HL-60 (cell line): ENCODE measurements at regions not wholly inside any gene's neighbourhood (a gene's known extent, or its start where the extent isn't known, plus 50 kb on each side); places are given as distances from the start of the nearest gene placed in this dataset.

Source experiments
- DNase-seq, 2 experiments: peaks; one replicate each; pipeline ENCODE4 v3.0.0-alpha.2; 2010 to 2020; ENCODE audit warnings: low read depth in 1 of 2, low spot score in 1 of 2
- H3K27ac ChIP-seq: fragments of 250-450 bp; sonication (Bioruptor Pico); replicated peaks from 2 replicates; pipeline ENCODE4 v1.5.1; 2020; ENCODE audit warnings: mild to moderate bottlenecking, moderate library complexity
- H3K27me3 ChIP-seq: fragments of 250-450 bp; sonication (Bioruptor Pico); 2 replicates; pipeline ENCODE4 v1.5.1; 2021; ENCODE audit warnings: mild to moderate bottlenecking, moderate library complexity; ENCODE audit not compliant: insufficient read depth, poor library complexity, severe bottlenecking
- H3K4me3 ChIP-seq: replicated peaks from 2 replicates; pipeline ENCODE4 v1.5.1; 2011; ENCODE audit warnings: mild to moderate bottlenecking, control low read depth, low read length; ENCODE audit not compliant: insufficient read depth
- CTCF ChIP-seq: IDR thresholded peaks from one replicate; pipeline ENCODE4 v1.5.1; 2011; ENCODE audit warnings: low read length, control low read depth, inconsistent platforms; ENCODE audit not compliant: insufficient read depth
- GABPA ChIP-seq: IDR thresholded peaks from 2 replicates; pipeline ENCODE4 v1.6.1; 2012; ENCODE audit warnings: low read depth
- POLR2AphosphoS5 ChIP-seq: IDR thresholded peaks from 2 replicates; pipeline ENCODE4 v1.6.1; 2012; ENCODE audit warnings: low read depth
- REST ChIP-seq: IDR thresholded peaks from 2 replicates; pipeline ENCODE4 v1.6.1; 2012; ENCODE audit warnings: low read depth; ENCODE audit not compliant: insufficient replicate concordance
- SPI1 ChIP-seq: IDR thresholded peaks from 2 replicates; pipeline ENCODE4 v1.6.1; 2012; ENCODE audit warnings: low read depth, mild to moderate bottlenecking, borderline replicate concordance

- Histone ChIP-seq H3K27me3 (no peaks in the 10 kb centered on the region), H3K4me3 (no peak overlapping the region), H3K27ac (no peak overlapping the region)
- DNase-seq = no peak
- TF ChIP-seq CTCF = no peak
- no peak for TF ChIP-seq REST
- no peak for TF ChIP-seq POLR2AphosphoS5
- no peak for TF ChIP-seq GABPA
- TF ChIP-seq SPI1 = no peak
Measured at GRCh38 chr20:56996533-56996932, 269.9 kb downstream of the BMP7 start.

GRCh38 chr20:56998438-56998837 lies 268.0 kb downstream of the BMP7 start:
- Histone ChIP-seq H3K4me3 (no peak overlapping the region), H3K27me3 (no peaks in the 10 kb centered on the region)
- no peak for TF ChIP-seq CTCF
- no peak for TF ChIP-seq POLR2AphosphoS5
- no peak for TF ChIP-seq REST
- no peak for TF ChIP-seq GABPA
- TF ChIP-seq SPI1 = no peak

GRCh38 chr20:57000441-57000968 lies 265.9 kb downstream of the BMP7 start:
- Histone ChIP-seq H3K27me3 (no peaks in the 10 kb centered on the region), H3K27ac (no peak overlapping the region), H3K4me3 (no peak overlapping the region)
- TF ChIP-seq CTCF (no peak), POLR2AphosphoS5 (no peak), REST (no peak), SPI1 (no peak), GABPA (no peak)
- no peak for DNase-seq

More at GRCh38 chr20:56998438-56998837, 268.0 kb downstream of the BMP7 start:
- H3K27ac ChIP-seq = no peak overlapping the region
- DNase-seq = no peak
